ENCODE measurements at regions not wholly inside any gene's neighbourhood (a gene's known extent, or its start where the extent isn't known, plus 50 kb on each side); places are given as distances from the start of the nearest gene placed in this dataset.

GRCh38 chr5:86374611-86375010, 243.1 kb upstream of the COX7C start:
- no peak for TF ChIP-seq CTCF (IDR thresholded peaks at IDR 0.05; ENCODE audit: control insufficient read depth, extremely low read depth, insufficient read depth)
- H3K4me3 ChIP-seq (ENCODE audit: low read depth, low read length) = no peak overlapping the region
- DNase-seq (ENCODE audit: low read depth) = no peak

DNA sequence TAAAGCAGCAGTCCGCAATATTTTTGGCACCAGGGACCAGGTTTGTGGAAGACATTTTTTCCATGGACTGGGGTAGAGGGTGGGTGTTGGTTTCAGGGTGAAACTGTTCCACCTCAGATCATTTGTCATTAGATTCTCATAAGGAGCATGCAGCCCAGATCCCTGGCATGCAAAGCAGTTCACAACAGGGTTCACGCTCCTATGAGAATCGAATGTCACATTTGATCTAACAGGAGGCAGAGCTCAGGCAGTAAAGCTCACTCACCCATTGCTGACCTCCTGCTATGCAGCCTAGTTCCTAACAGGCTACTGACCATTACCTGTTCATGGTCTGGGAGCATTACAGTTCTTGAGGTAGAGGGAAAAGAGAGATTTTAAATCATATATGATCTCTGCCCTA, 241.5 kb upstream of the COX7C start:
- DNase-seq (ENCODE audit: low read depth) = no peak
- H3K4me3 ChIP-seq (ENCODE audit: low read depth, low read length) = no peak overlapping the region

DNA sequence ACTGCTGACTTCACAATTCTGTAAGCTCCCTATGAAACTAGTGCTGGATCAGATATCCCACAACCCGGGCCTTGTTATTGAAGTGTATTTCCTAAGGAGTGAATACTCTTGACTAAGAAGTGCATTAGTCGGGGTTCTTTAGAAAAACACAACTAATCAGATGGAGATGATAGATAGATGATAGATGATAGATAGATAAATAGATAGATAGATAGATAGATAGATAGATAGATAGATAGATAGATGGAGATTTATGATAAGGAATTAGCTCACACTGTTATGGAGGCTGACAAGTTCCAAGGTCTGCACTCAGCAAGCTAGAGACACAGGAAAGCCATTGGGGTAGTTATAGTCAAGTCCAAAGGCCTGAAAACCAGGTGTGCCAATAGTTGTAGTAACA, 214.6 kb upstream of the COX7C start:
- DNase-seq (ENCODE audit: low read depth) = no peak
- no peak overlapping the region for H3K4me3 ChIP-seq (ENCODE audit: low read depth, low read length)
- no peak for TF ChIP-seq CTCF (IDR thresholded peaks at IDR 0.05; ENCODE audit: control insufficient read depth, extremely low read depth, insufficient read depth)

More for the DNA sequence above, 241.5 kb upstream of the COX7C start:
- TF ChIP-seq CTCF (IDR thresholded peaks at IDR 0.05; ENCODE audit: control insufficient read depth, extremely low read depth, insufficient read depth) = no peak

GRCh38 chr5:86404256-86404655, 213.5 kb upstream of the COX7C start:
- no peak for TF ChIP-seq CTCF (IDR thresholded peaks at IDR 0.05; ENCODE audit: control insufficient read depth, extremely low read depth, insufficient read depth)
- no peak for DNase-seq (ENCODE audit: low read depth)
- H3K4me3 ChIP-seq (ENCODE audit: low read depth, low read length) = no peak overlapping the region

GRCh38 chr5:86407711-86408110, 210.0 kb upstream of the COX7C start:
- DNase-seq (ENCODE audit: low read depth) = no peak
- H3K4me3 ChIP-seq (ENCODE audit: low read depth, low read length) = no peak overlapping the region
- no peak for TF ChIP-seq CTCF (IDR thresholded peaks at IDR 0.05; ENCODE audit: control insufficient read depth, extremely low read depth, insufficient read depth)

DNA sequence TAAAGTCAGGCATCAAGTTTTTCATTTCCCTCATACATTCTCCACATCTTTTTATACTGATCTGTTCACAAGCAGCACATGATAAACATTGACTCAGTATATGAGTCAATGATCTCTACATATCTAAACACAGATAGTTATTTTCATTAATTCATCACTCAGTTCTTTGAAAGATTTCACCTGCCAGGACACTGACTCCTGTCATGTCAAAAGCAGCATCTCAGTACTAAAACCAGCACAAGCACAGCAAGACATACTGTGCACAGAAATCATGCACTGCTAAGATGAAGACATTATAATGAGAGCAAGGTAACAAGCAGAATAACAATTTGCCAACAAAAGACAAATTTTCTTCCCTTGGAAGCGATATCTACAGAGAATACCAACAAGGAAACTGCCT, 206.1 kb upstream of the COX7C start:
- no peak overlapping the region for H3K4me3 ChIP-seq (ENCODE audit: low read depth, low read length)
- no peak for DNase-seq (ENCODE audit: low read depth)
- no peak for TF ChIP-seq CTCF (IDR thresholded peaks at IDR 0.05; ENCODE audit: control insufficient read depth, extremely low read depth, insufficient read depth)

DNA sequence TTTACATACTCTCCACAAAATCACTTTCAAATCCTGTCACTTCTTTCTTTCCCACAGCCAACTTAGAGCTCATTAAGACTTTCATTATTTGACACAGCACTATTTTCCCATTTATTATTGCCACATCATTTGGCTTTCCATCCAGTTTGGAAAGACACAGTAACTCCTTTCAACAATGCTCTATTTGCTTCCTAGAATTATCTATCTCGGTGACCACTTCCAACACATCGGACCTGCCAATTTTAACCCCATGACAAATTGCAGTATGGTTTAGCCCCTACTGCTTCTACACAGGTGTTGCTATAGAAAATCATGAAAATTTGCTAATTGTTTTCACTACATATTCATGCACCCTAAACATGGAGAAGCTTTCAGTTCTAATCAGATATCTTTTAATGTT, 190.6 kb upstream of the COX7C start:
- no peak for DNase-seq (ENCODE audit: low read depth)
- no peak for TF ChIP-seq CTCF (IDR thresholded peaks at IDR 0.05; ENCODE audit: control insufficient read depth, extremely low read depth, insufficient read depth)
- H3K4me3 ChIP-seq (ENCODE audit: low read depth, low read length) = no peak overlapping the region

Data from LNCaP clone FGC (cell line).